A549 (cell line): ENCODE measurements at regions not wholly inside any gene's neighbourhood (a gene's known extent, or its start where the extent isn't known, plus 50 kb on each side); places are given as distances from the start of the nearest gene placed in this dataset.

Source experiments
- ATAC-seq, 2 experiments: fragments of 200-7000 bp in 1 of 2; fragments of >200 bp in 1 of 2; cut with Nextera tagmentation in 1 of 2; cut with Tn5 transposase in 1 of 2; 3 replicates each; pipeline versions ENCODE4 v1.8.0 to v1.9.1; 2018 to 2020; ENCODE audit warnings: mild to moderate bottlenecking in 1 of 2, moderate library complexity in 1 of 2
- CTCF ChIA-PET: fragments of 300-600 bp; sonication (Branson Sonifier 250); formaldehyde crosslinking; extraction: SDS; loops from one replicate; lab custom pipeline; 2021; ENCODE audit warnings: antibody characterized with exemption, inconsistent platforms; lab: Yijun Ruan, JAX
- POLR2A ChIA-PET: fragments of 350-600 bp; formaldehyde crosslinking; extraction: SDS; loops from one replicate; lab custom pipeline; 2021; ENCODE audit warnings: antibody characterized with exemption, inconsistent platforms; lab: Yijun Ruan, JAX
- DNase-seq, 2 experiments: peaks; one replicate each; pipeline versions ENCODE4 v3.0.0 to v3.0.0-alpha.2; 2011 to 2016; ENCODE audit warnings: low read depth in 1 of 2, low spot score in 1 of 2
- FAIRE-seq: peaks from 2 replicates; lab custom pipeline; 2011; peaks lifted over from hg19 to GRCh38; lab: Jason Lieb, UNC
- H3K27ac ChIP-seq, 2 experiments: fragments of >200 bp; sonication (Bioruptor Twin); formaldehyde crosslinking; 3 replicates each; pipeline ENCODE4 v1.5.1; 2016 to 2017
- H3K4me1 ChIP-seq: fragments of >200 bp; sonication (Bioruptor Twin); formaldehyde crosslinking; 3 replicates; pipeline ENCODE4 v1.6.1; 2016
- H3K4me2 ChIP-seq: fragments of >200 bp; sonication (Bioruptor Twin); formaldehyde crosslinking; 3 replicates; pipeline ENCODE4 v1.6.1; 2016
- H3K4me3 ChIP-seq: fragments of >200 bp; sonication (Bioruptor Twin); formaldehyde crosslinking; 3 replicates; pipeline ENCODE4 v1.5.1; 2016
- H3K9me3 ChIP-seq: fragments of >200 bp; sonication (Bioruptor Twin); formaldehyde crosslinking; 3 replicates; pipeline ENCODE4 v1.6.1; 2016
- ATOH8 ChIP-seq: fragments of 250-450 bp; sonication (Bioruptor Pico); IDR thresholded peaks from 2 replicates; pipeline ENCODE4 v1.5.0; 2020; ENCODE audit warnings: low read depth, mild to moderate bottlenecking, moderate library complexity
- CBX8 ChIP-seq: fragments of 200-600 bp; sonication (generic); IDR thresholded peaks from 2 replicates; pipeline ENCODE4 v1.6.1; 2016
- CTCF ChIP-seq: fragments of >200 bp; sonication (Bioruptor Twin); formaldehyde crosslinking; IDR thresholded peaks from 3 replicates; pipeline ENCODE4 v1.5.1; 2016
- EHMT2 ChIP-seq: fragments of 200-600 bp; sonication (generic); IDR thresholded peaks from 2 replicates; pipeline ENCODE4 v1.6.1; 2016; ENCODE audit warnings: antibody characterized with exemption, low read depth, mild to moderate bottlenecking, moderate library complexity
- ESRRA ChIP-seq: fragments of 150-350 bp; IDR thresholded peaks from 2 replicates; pipeline ENCODE4 v1.6.1; 2014; ENCODE audit warnings: mild to moderate bottlenecking, low read length, borderline replicate concordance
- FOSB ChIP-seq: fragments of 250-450 bp; sonication (Bioruptor Pico); IDR thresholded peaks from 2 replicates; pipeline ENCODE4 v1.5.0; 2020; ENCODE audit warnings: mild to moderate bottlenecking, moderate library complexity
- HDAC2 ChIP-seq: fragments of 200-600 bp; sonication (generic); IDR thresholded peaks from 2 replicates; pipeline ENCODE4 v1.6.1; 2016
- HMGXB4 ChIP-seq: fragments of 250-450 bp; sonication (Bioruptor Pico); IDR thresholded peaks from 2 replicates; pipeline ENCODE4 v1.5.0; 2021; ENCODE audit warnings: mild to moderate bottlenecking, moderate library complexity, borderline replicate concordance
- HOXA7 ChIP-seq: fragments of 250-450 bp; sonication (Bioruptor Pico); IDR thresholded peaks from 2 replicates; pipeline ENCODE4 v1.5.0; 2020; ENCODE audit warnings: mild to moderate bottlenecking, moderate library complexity
- HOXB5 ChIP-seq: fragments of 250-450 bp; sonication (Bioruptor Pico); IDR thresholded peaks from 2 replicates; pipeline ENCODE4 v1.5.0; 2020; ENCODE audit warnings: mild to moderate bottlenecking, moderate library complexity
- JUNB ChIP-seq: fragments of >200 bp; sonication (Bioruptor Twin); formaldehyde crosslinking; IDR thresholded peaks from 2 replicates; pipeline ENCODE4 v1.6.1; 2016
- KDM5A ChIP-seq: fragments of 200-600 bp; sonication (generic); IDR thresholded peaks from 2 replicates; pipeline ENCODE4 v1.6.1; 2016; ENCODE audit warnings: antibody characterized with exemption, mild to moderate bottlenecking
- MYC ChIP-seq: IDR thresholded peaks from 2 replicates; pipeline ENCODE4 v1.6.1; 2012; ENCODE audit warnings: mild to moderate bottlenecking, inconsistent platforms, low read length, improper control_type of control experiment, borderline replicate concordance
- PBX3 ChIP-seq: IDR thresholded peaks from 2 replicates; pipeline ENCODE4 v1.6.1; 2012
- POLR2A ChIP-seq: IDR thresholded peaks from 2 replicates; pipeline ENCODE4 v1.6.1; 2012; ENCODE audit warnings: mild to moderate bottlenecking, low read length
- REST ChIP-seq: fragments of 200-600 bp; sonication (generic); IDR thresholded peaks from 2 replicates; pipeline ENCODE4 v1.6.1; 2016; ENCODE audit warnings: antibody characterized with exemption, mild to moderate bottlenecking, moderate library complexity
- ZC3H11A ChIP-seq: fragments of 450-650 bp; IDR thresholded peaks from 2 replicates; pipeline ENCODE4 v1.6.1; 2014; ENCODE audit warnings: antibody characterized with exemption, mild to moderate bottlenecking
- ZSCAN20 ChIP-seq: fragments of 250-450 bp; sonication (Bioruptor Pico); IDR thresholded peaks from 2 replicates; pipeline ENCODE4 v1.8.0; 2022; ENCODE audit warnings: mild to moderate bottlenecking, moderate library complexity
- WGBS: methylation state at CpG from one replicate; pipeline ENCODE4 v1.1.6; 2017; ENCODE audit errors: missing lambda C conversion rate; 5-methylcytosine and 5-hydroxymethylcytosine counted together

- TF ChIP-seq FOSB (CRISPR knock-in tag) (no peak), ZC3H11A (no peak), POLR2A (no peak), HMGXB4 (CRISPR knock-in tag) (no peak)
Observed at GRCh38 chrX:127037159-127037558, 217.6 kb downstream of the PRR32 start (continued).

GRCh38 chrX:127038065-127038464 is 218.5 kb downstream of the PRR32 start:
- WGBS, result 0% methylated on average over 1 of the region's 1 CpG
- no peaks in the 10 kb centered on the region for H3K4me1 ChIP-seq
- no peak overlapping the region for H3K4me3 ChIP-seq
- H3K9me3 ChIP-seq, result no peaks in the 10 kb centered on the region
- TF ChIP-seq EHMT2 (no peak), HDAC2 (no peak), HOXA7 (no peak), HOXB5 (no peak), REST (no peak), HMGXB4 (CRISPR knock-in tag) (no peak), MYC (no peak), KDM5A (no peak), ATOH8 (CRISPR knock-in tag) (no peak), ZSCAN20 (CRISPR knock-in tag) (no peak), CTCF (no peak), ESRRA (no peak), JUNB (no peak), PBX3 (no peak), CBX8 (no peak)
- no peak overlapping the region for H3K4me2 ChIP-seq
- no peak for ATAC-seq
- POLR2A ChIA-PET, result no interaction called here
- no peak overlapping the region for H3K27ac ChIP-seq
- peak in 1 of 2 experiments; percentile 0 for DNase-seq
- CTCF ChIA-PET, result no interaction called here
- FAIRE-seq, result no peak
